Cardiac fibroblast (primary cell): ENCODE measurements at regions not wholly inside any gene's neighbourhood (a gene's known extent, or its start where the extent isn't known, plus 50 kb on each side); places are given as distances from the start of the nearest gene placed in this dataset.

ENCODE experiments used
- DNase-seq, 2 donors: peaks; one replicate each; pipeline versions ENCODE4 v3.0.0 to v3.0.0-alpha.2; 2010; ENCODE audit warnings: low read depth in 2 of 2
- H3K4me3 ChIP-seq, 2 donors: replicated peaks in 1 of 2; 1 replicate in 1 of 2; 2 replicates in 1 of 2; pipeline ENCODE4 v1.5.1; 2011; ENCODE audit warnings: low read depth in 2 of 2, low read length in 2 of 2, mild to moderate bottlenecking in 2 of 2, moderate library complexity in 1 of 2
- TF ChIP-seq, protein P1 (sequence below): IDR thresholded peaks from one replicate; pipeline ENCODE4 v1.5.1; 2011; ENCODE audit warnings: low read depth, mild to moderate bottlenecking, low read length, inconsistent platforms

DNA sequence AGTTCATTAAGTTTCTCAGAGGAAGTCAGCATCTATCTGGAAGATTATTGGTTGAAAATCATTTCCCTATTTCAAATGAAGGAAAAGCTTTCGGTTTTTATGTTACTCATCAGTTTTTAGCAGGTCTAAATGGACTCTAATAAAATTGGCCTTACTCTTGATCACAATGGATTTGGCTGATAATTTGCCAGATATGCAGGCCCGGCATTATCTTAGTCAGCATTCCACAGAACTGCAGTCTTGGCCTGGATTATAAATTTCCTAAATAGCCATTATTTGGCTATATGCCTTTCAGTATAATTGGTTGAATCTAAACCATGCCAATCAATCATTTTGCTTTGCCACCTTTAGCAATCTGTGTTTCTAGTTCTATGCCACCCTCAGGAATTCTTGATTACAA lies 91.7 kb upstream of the KCNQ5 start:
- no peak overlapping the region for H3K4me3 ChIP-seq
- no peak for DNase-seq
- TF ChIP-seq, protein P1, sequence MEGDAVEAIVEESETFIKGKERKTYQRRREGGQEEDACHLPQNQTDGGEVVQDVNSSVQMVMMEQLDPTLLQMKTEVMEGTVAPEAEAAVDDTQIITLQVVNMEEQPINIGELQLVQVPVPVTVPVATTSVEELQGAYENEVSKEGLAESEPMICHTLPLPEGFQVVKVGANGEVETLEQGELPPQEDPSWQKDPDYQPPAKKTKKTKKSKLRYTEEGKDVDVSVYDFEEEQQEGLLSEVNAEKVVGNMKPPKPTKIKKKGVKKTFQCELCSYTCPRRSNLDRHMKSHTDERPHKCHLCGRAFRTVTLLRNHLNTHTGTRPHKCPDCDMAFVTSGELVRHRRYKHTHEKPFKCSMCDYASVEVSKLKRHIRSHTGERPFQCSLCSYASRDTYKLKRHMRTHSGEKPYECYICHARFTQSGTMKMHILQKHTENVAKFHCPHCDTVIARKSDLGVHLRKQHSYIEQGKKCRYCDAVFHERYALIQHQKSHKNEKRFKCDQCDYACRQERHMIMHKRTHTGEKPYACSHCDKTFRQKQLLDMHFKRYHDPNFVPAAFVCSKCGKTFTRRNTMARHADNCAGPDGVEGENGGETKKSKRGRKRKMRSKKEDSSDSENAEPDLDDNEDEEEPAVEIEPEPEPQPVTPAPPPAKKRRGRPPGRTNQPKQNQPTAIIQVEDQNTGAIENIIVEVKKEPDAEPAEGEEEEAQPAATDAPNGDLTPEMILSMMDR = no peak

DNA sequence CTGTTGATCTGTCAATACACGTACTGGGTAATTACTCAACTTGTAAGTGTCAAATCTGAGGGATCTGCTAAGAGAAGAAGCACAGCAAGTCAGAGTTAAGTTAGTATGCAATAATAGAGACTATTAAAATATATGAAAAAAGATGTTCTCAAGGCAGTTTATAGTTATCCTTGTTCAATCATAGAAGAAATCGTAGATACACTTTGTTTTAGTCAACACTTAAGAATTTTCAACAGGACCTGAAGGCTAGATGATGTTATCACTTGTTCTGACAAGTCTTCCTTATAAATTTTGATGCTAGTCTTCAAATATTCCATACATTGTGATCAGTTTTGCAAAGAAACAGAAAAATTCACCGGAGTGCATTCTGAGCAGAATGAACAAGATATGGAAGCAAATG lies 91.1 kb upstream of the KCNQ5 start:
- TF ChIP-seq, protein P1 = no peak
- DNase-seq = no peak
- H3K4me3 ChIP-seq = no peak overlapping the region

DNA sequence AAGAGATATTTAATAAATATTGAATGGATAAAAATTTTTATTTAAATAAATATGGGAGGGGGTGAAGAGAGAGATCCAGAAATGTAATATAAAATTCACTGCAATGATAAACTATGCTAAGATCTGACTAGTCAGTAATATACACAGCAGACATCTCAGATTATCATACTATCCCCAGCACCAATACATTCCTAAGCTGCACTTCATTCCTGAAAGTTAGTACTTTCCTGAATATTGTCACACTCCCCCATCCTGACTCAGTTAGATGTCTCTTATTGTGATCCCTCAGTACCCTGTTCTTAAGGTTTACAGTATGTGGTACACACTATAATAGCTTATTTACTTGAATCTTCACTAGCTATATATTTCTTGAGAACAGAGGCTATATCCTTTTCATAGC lies 88.3 kb upstream of the KCNQ5 start:
- no peak overlapping the region for H3K4me3 ChIP-seq
- TF ChIP-seq, protein P1 = no peak
- DNase-seq = peak in 1 of 2 donors; percentile 34

DNA sequence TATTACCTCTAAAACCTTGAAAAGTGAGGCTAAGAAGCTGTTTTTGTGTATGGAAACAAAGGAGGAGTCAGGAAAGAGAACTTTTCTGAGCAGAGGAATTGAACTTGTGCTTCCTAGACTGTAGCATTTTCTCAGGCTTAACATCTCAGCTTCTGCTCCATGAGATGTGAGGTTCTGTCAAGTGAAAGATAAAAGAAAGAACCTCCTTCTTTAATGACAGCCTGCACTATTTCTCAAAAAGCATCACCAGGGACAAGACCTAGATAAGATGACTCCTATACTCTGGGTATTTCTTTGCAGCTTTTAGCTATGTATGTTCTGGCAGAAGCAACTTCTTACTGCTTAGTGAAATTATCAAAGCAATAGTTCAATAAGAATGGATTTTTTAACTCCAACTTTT lies 87.6 kb upstream of the KCNQ5 start:
- DNase-seq = no peak
- TF ChIP-seq, protein P1 = no peak
- H3K4me3 ChIP-seq = no peak overlapping the region

DNA sequence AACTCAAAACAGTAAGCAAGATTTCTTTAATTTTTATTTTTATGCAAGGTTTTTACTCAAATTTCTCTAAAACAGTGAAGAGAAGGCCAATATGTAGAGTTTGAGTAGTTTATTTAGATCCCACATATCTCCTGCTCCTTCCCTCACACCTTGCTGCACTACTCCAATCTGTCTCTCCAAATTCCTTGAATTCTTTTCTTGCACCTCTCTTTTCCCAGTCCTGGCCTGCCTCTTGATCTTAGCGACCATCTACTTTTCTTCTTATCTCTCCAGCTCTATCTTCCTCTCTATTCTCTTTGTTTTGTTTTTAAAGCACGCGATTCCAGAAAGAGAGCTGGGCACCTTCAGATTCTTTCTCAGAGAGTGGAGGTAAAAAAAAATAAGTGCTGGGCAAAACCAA lies 86.7 kb upstream of the KCNQ5 start:
- TF ChIP-seq, protein P1 = no peak
- H3K4me3 ChIP-seq = no peak overlapping the region
- DNase-seq = no peak

DNA sequence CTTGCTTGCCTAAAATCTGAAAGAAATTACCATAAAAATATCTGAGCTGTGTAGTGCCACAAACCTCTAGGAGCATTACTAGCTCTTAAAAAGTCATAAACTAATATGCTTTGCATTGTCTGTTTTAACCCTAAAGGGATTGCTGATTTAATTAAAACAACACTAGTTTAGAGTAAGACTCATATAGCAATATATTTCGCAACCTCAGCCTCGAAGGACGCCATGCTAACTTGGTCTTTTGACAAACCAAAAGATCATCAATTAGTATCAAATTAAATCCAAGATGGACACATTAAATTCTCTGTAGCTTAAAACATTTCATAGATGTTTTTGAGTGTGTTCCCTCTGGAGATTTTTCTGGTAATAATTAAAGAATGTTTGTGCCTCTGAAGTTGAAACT lies 74.8 kb upstream of the KCNQ5 start:
- TF ChIP-seq, protein P1 = no peak
- no peak for DNase-seq
- H3K4me3 ChIP-seq = no peak overlapping the region

DNA sequence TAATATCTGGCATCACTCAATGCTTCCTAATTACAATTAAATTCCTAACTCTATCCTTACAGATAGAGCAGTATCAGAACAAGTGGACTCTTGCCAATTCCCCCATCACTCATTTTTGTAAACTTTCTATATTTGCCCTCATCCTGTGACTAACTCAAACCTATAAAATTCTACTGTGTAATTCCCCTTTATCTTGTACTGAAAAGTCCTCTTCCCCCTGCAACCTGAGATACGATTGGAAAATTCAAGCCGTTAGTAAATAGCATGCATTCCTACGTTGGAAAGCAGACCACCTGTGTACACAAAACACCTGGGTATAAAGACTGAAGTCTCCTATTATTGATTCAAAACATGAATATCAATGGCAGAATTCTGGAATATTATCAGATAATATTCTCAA lies 70.4 kb upstream of the KCNQ5 start:
- no peak for DNase-seq
- TF ChIP-seq, protein P1 = no peak
- no peak overlapping the region for H3K4me3 ChIP-seq
